ENCODE measurements at regions not wholly inside any gene's neighbourhood (a gene's known extent, or its start where the extent isn't known, plus 50 kb on each side); places are given as distances from the start of the nearest gene placed in this dataset.

DNA sequence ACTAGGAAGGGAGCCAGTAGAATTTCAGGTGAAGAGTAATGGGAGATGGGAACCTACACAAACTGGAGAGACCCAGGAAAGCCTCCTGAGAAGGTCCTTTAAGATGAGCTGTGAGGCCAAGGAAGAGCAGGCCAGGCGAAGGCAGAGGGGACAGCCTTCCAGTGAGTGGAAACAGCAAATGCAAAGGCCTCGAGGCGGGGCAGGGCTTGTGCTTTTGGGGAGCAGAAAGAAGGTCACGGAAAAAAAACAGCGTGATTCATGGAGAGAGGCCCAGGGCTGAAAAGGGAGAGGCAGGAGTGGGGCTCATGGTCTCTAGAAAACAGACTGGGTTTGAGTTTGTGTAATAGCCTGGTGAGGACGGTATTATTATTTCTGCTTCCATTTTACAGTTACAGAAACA, 386.5 kb upstream of the ASIC2 start:
- TF ChIP-seq TAF1 (conservative IDR thresholded peaks at IDR 0.05): no peak
- TF ChIP-seq, protein P1, sequence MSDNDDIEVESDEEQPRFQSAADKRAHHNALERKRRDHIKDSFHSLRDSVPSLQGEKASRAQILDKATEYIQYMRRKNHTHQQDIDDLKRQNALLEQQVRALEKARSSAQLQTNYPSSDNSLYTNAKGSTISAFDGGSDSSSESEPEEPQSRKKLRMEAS (IDR thresholded peaks at IDR 0.05): no peak
- TF ChIP-seq HNF4G (IDR thresholded peaks at IDR 0.05): no peak
- TF ChIP-seq, protein P2, sequence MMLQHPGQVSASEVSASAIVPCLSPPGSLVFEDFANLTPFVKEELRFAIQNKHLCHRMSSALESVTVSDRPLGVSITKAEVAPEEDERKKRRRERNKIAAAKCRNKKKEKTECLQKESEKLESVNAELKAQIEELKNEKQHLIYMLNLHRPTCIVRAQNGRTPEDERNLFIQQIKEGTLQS (IDR thresholded peaks at IDR 0.05): no peak
- TF ChIP-seq NR2F2 (IDR thresholded peaks at IDR 0.05): no peak
- no peak for TF ChIP-seq JUND (IDR thresholded peaks at IDR 0.05)
- no peak for TF ChIP-seq RXRA (IDR thresholded peaks at IDR 0.05)
- TF ChIP-seq YY1 (IDR thresholded peaks at IDR 0.05): no peak
- TF ChIP-seq FOXA2 (IDR thresholded peaks at IDR 0.05): no peak
- TF ChIP-seq, protein P3, sequence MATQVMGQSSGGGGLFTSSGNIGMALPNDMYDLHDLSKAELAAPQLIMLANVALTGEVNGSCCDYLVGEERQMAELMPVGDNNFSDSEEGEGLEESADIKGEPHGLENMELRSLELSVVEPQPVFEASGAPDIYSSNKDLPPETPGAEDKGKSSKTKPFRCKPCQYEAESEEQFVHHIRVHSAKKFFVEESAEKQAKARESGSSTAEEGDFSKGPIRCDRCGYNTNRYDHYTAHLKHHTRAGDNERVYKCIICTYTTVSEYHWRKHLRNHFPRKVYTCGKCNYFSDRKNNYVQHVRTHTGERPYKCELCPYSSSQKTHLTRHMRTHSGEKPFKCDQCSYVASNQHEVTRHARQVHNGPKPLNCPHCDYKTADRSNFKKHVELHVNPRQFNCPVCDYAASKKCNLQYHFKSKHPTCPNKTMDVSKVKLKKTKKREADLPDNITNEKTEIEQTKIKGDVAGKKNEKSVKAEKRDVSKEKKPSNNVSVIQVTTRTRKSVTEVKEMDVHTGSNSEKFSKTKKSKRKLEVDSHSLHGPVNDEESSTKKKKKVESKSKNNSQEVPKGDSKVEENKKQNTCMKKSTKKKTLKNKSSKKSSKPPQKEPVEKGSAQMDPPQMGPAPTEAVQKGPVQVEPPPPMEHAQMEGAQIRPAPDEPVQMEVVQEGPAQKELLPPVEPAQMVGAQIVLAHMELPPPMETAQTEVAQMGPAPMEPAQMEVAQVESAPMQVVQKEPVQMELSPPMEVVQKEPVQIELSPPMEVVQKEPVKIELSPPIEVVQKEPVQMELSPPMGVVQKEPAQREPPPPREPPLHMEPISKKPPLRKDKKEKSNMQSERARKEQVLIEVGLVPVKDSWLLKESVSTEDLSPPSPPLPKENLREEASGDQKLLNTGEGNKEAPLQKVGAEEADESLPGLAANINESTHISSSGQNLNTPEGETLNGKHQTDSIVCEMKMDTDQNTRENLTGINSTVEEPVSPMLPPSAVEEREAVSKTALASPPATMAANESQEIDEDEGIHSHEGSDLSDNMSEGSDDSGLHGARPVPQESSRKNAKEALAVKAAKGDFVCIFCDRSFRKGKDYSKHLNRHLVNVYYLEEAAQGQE (IDR thresholded peaks at IDR 0.05): no peak
- TF ChIP-seq ZBTB33 (IDR thresholded peaks at IDR 0.05): no peak
- no peak for TF ChIP-seq CTCF (IDR thresholded peaks at IDR 0.05; ENCODE audit: low read depth, low read length, missing input control)
- TF ChIP-seq EGR1 (IDR thresholded peaks at IDR 0.05; ENCODE audit: low read depth in 2 of 2): no peak
- TF ChIP-seq GABPA (IDR thresholded peaks at IDR 0.05 in 1 of 2, conservative IDR thresholded peaks at IDR 0.05 in 1 of 2): no peak
- no peak for TF ChIP-seq HNF4A (conservative IDR thresholded peaks at IDR 0.05)
- TF ChIP-seq RAD21 (IDR thresholded peaks at IDR 0.05): no peak
- TF ChIP-seq SP1 (IDR thresholded peaks at IDR 0.05): no peak
- no peak for TF ChIP-seq FOXA1 (IDR thresholded peaks at IDR 0.05)
- no peaks in the 10 kb centered on the region for H3K27me3 ChIP-seq (ENCODE audit: control insufficient read depth in 4 of 4, insufficient read depth in 4 of 4, low read length in 3 of 4)
- H3K4me3 ChIP-seq (ENCODE audit: low read depth in 1 of 3, low read length in 3 of 3): no peak overlapping the region
- no peak overlapping the region for H3K27ac ChIP-seq (ENCODE audit: low read depth in 1 of 2, low read length in 2 of 2)
- DNase-seq (ENCODE audit: low spot score): no peak
- H3K4me1 ChIP-seq (ENCODE audit: control insufficient read depth in 4 of 4, insufficient read depth in 4 of 4, low read length in 3 of 4): no peaks in the 10 kb centered on the region
- 84% methylated on average over 6 of the region's 6 CpGs for WGBS
- no peak overlapping the region for H3K9ac ChIP-seq (ENCODE audit: low read depth in 1 of 2, low read length in 2 of 2)
- H3K9me3 ChIP-seq (ENCODE audit: control insufficient read depth in 4 of 4, low read length in 3 of 4): no peaks in the 10 kb centered on the region
- H3K36me3 ChIP-seq (ENCODE audit: control insufficient read depth in 4 of 4, insufficient read depth in 3 of 4, low read depth in 1 of 4, low read length in 3 of 4): no peaks in the 10 kb centered on the region

All from liver (tissue), 8 donors.